ENCODE measurements at regions not wholly inside any gene's neighbourhood (a gene's known extent, or its start where the extent isn't known, plus 50 kb on each side); places are given as distances from the start of the nearest gene placed in this dataset.
"Not testable (repeated sequence)": the region's sequence is repeated elsewhere in the genome, so short reads cannot be mapped to it uniquely, and the experiment has no call there.

DNA sequence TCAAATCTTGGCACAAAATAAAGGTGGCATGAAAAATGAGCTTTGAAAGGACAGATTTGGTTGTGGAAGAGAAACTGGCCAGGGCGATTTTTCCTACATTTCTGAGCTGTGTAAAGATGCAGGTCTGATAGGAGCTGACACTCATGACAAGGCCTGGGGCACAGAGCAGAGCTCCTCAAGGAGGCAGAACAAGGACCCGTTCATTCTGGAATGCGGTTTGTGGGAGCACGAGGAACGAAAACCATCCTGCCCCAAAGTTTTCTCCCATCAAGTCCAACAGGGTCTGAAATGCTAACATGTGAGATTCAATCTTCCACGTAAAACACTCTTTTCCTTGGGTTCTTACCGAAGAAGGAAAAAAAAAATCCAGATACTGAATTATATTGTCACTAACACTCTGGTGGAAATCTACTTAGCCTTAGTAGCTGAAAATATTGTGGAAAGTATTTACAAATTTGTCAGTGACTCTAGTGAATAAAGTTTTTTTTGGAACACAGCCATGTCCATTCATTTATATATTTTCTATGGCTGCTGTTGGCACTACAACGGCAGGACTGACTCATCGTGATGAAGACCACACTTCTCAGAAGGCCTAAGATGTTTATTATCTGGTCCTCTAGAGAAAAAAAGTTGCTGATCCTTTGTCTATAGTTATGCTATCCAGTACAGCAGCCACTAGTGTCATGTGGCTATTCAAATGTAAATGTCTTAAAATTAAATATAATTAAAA is 215.7 kb downstream of the BAMBI start:
- Histone ChIP-seq H3K27me3 (ENCODE audit: low read depth) (no peaks in the 10 kb centered on the region), H3K36me3 (no peaks in the 10 kb centered on the region), H3K27ac (no peak overlapping the region), H3K4me1 (no peaks in the 10 kb centered on the region), H3K4me3 (no peak overlapping the region), H3K9me3 (no peaks in the 10 kb centered on the region)
- TF ChIP-seq, protein P1, sequence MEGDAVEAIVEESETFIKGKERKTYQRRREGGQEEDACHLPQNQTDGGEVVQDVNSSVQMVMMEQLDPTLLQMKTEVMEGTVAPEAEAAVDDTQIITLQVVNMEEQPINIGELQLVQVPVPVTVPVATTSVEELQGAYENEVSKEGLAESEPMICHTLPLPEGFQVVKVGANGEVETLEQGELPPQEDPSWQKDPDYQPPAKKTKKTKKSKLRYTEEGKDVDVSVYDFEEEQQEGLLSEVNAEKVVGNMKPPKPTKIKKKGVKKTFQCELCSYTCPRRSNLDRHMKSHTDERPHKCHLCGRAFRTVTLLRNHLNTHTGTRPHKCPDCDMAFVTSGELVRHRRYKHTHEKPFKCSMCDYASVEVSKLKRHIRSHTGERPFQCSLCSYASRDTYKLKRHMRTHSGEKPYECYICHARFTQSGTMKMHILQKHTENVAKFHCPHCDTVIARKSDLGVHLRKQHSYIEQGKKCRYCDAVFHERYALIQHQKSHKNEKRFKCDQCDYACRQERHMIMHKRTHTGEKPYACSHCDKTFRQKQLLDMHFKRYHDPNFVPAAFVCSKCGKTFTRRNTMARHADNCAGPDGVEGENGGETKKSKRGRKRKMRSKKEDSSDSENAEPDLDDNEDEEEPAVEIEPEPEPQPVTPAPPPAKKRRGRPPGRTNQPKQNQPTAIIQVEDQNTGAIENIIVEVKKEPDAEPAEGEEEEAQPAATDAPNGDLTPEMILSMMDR (IDR thresholded peaks at IDR 0.05) = no peak
- DNase-seq = no peak
- intact Hi-C loops (cut with DNase I) = no loop called here
- no peak for ATAC-seq

DNA sequence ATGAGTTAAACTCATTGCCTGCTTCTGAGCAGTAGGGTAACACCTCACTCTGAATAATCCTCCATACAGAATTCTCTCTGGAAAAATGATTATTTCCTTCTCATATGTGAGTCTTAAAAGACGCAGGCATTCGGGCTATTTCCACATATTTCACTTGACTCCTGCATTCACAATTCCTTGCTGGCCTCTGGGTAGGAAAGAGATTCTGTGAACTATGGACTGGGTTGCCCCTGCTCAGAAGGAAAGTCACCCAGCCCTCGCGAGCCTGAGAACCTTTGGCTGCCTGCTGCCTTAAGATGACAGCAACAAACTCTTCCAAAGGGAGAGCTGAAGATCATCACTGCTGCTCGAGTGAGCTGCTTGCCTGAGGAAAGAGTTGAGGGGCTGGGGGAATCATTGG is 216.8 kb downstream of the BAMBI start:
- Histone ChIP-seq H3K36me3 (no peaks in the 10 kb centered on the region), H3K9me3 (no peaks in the 10 kb centered on the region), H3K4me1 (no peaks in the 10 kb centered on the region), H3K27me3 (ENCODE audit: low read depth) (no peaks in the 10 kb centered on the region), H3K4me3 (no peak overlapping the region), H3K27ac (no peak overlapping the region)
- ATAC-seq (no peak), DNase-seq (no peak)
- intact Hi-C loops (cut with DNase I) = no loop called here
- TF ChIP-seq, protein P1 (IDR thresholded peaks at IDR 0.05) = no peak

DNA sequence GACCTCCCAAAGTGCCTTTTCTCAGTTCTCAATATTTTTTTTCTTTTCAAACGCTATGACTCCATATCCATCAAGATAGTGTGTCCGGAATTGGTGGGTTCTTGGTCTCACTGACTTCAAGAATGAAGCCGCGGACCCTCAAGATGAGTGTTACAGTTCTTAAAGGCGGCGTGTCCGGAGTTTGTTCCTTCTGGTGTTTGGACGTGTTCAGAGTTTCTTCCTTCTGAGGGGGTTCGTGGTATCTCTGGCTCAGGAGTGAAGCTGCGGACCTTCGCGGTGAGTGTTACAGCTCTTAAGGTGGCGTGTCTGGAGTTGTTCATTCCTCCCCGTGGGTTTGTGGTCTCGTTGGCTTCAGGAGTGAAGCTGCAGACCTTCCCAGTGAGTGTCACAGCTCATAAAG is 218.3 kb downstream of the BAMBI start:
- intact Hi-C loops (cut with DNase I); H3K9me3 ChIP-seq; H3K27ac ChIP-seq; H3K4me1 ChIP-seq; DNase-seq; ATAC-seq; H3K36me3 ChIP-seq; H3K4me3 ChIP-seq; H3K27me3 ChIP-seq (ENCODE audit: low read depth): not testable (repeated sequence)

DNA sequence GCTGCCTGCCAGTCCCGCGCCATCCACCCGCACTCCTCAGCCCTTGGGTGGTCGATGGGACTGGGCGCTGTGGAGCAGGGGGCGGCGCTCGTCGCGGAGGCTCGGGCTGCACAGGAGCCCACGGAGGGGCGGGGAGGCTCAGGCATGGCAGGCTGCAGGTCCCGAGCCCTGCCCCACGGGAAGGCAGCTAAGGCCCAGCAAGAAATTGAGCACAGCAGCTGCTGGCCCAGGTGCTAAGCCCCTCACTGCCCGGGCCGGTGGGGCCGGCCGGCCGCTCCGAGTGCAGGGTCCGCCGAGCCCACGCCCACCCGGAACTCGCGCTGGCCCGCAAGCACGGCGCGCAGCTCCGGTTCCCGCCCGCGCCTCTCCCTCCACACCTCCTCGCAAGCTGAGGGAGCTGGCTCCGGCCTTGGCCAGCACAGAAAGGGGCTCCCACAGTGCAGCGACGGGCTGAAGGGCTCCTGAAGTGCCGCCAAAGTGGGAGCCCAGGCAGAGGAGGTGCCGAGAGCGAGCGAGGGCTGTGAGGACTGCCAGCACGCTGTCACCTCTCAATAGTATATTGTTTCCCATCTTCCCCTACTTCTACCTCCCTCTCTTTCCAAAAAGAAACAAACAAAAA is 219.6 kb downstream of the BAMBI start:
- H3K4me1 ChIP-seq; intact Hi-C loops (cut with DNase I); H3K36me3 ChIP-seq; H3K4me3 ChIP-seq; H3K27me3 ChIP-seq (ENCODE audit: low read depth); H3K9me3 ChIP-seq; DNase-seq; H3K27ac ChIP-seq; ATAC-seq: not testable (repeated sequence)

DNA sequence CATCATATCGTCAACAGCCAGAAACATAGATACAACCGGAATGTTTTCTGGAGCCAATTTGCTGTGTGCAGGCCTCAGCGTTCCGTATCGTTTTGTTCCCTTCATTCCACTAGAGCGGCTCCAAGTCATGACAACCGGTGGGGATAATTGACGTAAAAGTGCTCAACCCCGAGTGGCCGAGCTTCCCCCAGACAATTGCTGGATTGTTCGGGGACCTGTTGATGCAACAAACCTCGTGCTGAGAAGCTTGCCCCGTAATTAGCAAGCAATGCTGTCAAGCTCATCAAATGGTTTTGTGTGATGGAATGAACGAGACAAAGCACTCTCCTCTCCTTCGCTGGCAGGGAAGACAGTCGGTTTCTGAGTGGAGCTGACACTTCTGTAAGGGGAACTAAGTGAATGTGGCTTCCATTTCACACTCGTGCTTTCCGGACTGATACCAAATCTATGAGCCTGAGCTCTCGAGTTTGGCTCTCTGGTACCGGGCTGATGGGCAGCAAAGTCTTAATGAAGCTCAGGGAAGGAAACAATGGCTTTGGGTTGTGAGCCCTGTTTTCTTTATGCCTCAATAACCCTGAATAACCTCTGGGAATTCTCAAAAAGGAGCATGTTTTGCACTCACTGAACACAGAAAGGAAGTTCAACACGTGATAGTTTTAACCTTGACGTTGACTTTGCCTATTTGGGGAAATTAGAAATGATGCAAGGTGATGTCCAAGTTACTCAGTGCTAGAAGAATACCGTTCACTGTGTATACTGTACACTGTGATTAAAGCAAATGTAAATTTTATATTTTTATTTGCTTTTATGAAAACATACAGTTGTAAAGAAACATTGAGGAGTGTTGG is 220.5 kb downstream of the BAMBI start:
- Histone ChIP-seq H3K36me3 (no peaks in the 10 kb centered on the region), H3K27me3 (ENCODE audit: low read depth) (no peaks in the 10 kb centered on the region), H3K4me3 (no peak overlapping the region), H3K9me3 (no peaks in the 10 kb centered on the region), H3K27ac (no peak overlapping the region), H3K4me1 (no peaks in the 10 kb centered on the region)
- DNase-seq = no peak
- no peak for ATAC-seq
- TF ChIP-seq, protein P1 (IDR thresholded peaks at IDR 0.05) = no peak
- intact Hi-C loops (cut with DNase I) = no loop called here

DNA sequence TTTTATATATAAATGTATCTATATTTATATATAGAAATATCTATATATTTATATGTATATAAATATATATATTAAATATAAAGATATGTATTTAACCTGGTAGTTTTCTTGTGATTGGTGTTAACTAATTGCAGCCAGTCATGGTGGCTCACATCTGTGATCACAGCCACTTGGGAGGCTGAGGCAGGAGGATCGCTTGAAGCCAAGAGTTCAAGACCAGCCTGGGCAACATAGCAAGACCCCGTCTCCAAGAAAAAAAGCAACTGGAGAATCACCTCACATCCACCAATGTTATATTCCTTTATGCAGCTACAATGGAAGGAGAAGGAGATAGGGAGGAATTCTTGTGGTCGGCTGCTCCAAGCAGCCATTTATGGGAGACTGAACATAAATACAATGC is 224.9 kb downstream of the BAMBI start:
- intact Hi-C loops (cut with DNase I) = no loop called here
- no peak for ATAC-seq

More for the DNA sequence above, 224.9 kb downstream of the BAMBI start:
- TF ChIP-seq, protein P1 (IDR thresholded peaks at IDR 0.05) = no peak
- Histone ChIP-seq H3K27ac (no peak overlapping the region), H3K9me3 (no peaks in the 10 kb centered on the region), H3K4me1 (no peaks in the 10 kb centered on the region), H3K27me3 (ENCODE audit: low read depth) (no peaks in the 10 kb centered on the region), H3K36me3 (no peaks in the 10 kb centered on the region), H3K4me3 (no peak overlapping the region)
- no peak for DNase-seq
